Fibroblast of skin of right quadriceps (primary cell): ENCODE measurements at regions not wholly inside any gene's neighbourhood (a gene's known extent, or its start where the extent isn't known, plus 50 kb on each side); places are given as distances from the start of the nearest gene placed in this dataset.
A peak's percentile ranks its signal among the peaks of the same experiment; 100 is the strongest.
"Not testable (repeated sequence)": the region's sequence is repeated elsewhere in the genome, so short reads cannot be mapped to it uniquely, and the experiment has no call there.

ENCODE experiments used
- DNase-seq: peaks from one replicate; pipeline ENCODE4 v3.0.0-alpha.2; 2013

- DNase-seq, result no peak
These were observed 79.2 kb upstream of the CEP126 start for GRCh38 chr11:101835506-101836063.

- not testable (repeated sequence) for DNase-seq
These were observed 84.3 kb upstream of the CEP126 start for GRCh38 chr11:101830475-101830874.

- DNase-seq, result no peak
These were observed 89.3 kb upstream of the CEP126 start for GRCh38 chr11:101825531-101825930.

- DNase-seq, result peak; percentile 9
These were observed 97.2 kb upstream of the CEP126 start for GRCh38 chr11:101817581-101817980.

GRCh38 chr11:101816613-101817012 lies 98.2 kb upstream of the CEP126 start:
- no peak for DNase-seq

GRCh38 chr11:101812546-101812945 lies 102.3 kb upstream of the CEP126 start:
- DNase-seq, result no peak

- DNase-seq, result no peak
These were observed 104.3 kb upstream of the CEP126 start for GRCh38 chr11:101810546-101810945.

- DNase-seq, result no peak
These were observed 107.3 kb upstream of the CEP126 start for GRCh38 chr11:101807531-101807930.

- DNase-seq, result no peak
These were observed 111.2 kb upstream of the CEP126 start for GRCh38 chr11:101803651-101804050.

- DNase-seq, result no peak
These were observed 117.5 kb upstream of the CEP126 start for GRCh38 chr11:101797335-101797734.

- no peak for DNase-seq
These were observed 122.0 kb upstream of the CEP126 start for GRCh38 chr11:101792814-101793213.

GRCh38 chr11:101786916-101787315 lies 127.9 kb upstream of the CEP126 start:
- no peak for DNase-seq

- no peak for DNase-seq
These were observed 128.4 kb upstream of the CEP126 start for GRCh38 chr11:101786421-101786820.

GRCh38 chr11:101779167-101779566 lies 135.6 kb upstream of the CEP126 start:
- not testable (repeated sequence) for DNase-seq

- no peak for DNase-seq
These were observed 137.3 kb upstream of the CEP126 start for GRCh38 chr11:101777476-101777875.

GRCh38 chr11:101775033-101775432 lies 139.8 kb upstream of the CEP126 start:
- DNase-seq, result no peak

- DNase-seq, result no peak
These were observed 144.2 kb upstream of the CEP126 start for GRCh38 chr11:101770648-101771047.

GRCh38 chr11:101765932-101766331 lies 148.9 kb upstream of the CEP126 start:
- no peak for DNase-seq

- no peak for DNase-seq
These were observed 154.9 kb upstream of the CEP126 start for GRCh38 chr11:101759771-101760450.

GRCh38 chr11:101757741-101758140 lies 157.1 kb upstream of the CEP126 start:
- DNase-seq, result no peak

GRCh38 chr11:101748572-101749344 lies 165.0 kb upstream of the TRPC6 start:
- DNase-seq, result no peak

- no peak for DNase-seq
These were observed 161.9 kb upstream of the TRPC6 start for GRCh38 chr11:101745756-101746155.

- DNase-seq, result no peak
These were observed 160.0 kb upstream of the TRPC6 start for GRCh38 chr11:101743828-101744227.
